ENCODE measurements at regions not wholly inside any gene's neighbourhood (a gene's known extent, or its start where the extent isn't known, plus 50 kb on each side); places are given as distances from the start of the nearest gene placed in this dataset.
A peak's percentile ranks its signal among the peaks of the same experiment; 100 is the strongest.
"Not testable (repeated sequence)": the region's sequence is repeated elsewhere in the genome, so short reads cannot be mapped to it uniquely, and the experiment has no call there.

GRCh38 chr20:55517584-55517983, 487.7 kb downstream of the CBLN4 start:
- DNase-seq: not testable (repeated sequence)

DNA sequence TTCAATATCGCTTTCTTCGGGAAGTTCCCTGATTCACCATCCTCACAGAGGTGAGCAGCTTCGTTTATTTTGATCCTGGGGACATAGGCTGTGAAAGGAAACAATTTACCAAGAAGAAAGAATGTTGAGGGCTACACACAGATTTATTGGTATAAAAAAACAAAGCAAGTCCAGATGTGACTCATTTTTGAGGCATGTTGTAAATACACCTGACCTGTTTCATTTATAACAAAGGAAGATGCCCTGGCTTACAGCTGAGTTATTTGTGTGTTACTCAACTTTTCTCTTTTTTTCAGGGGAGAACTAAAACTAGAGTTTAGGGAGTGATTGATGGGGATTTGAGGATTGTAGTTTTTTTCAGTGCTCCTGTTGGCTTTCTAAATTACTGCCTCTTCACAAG, 489.5 kb downstream of the CBLN4 start:
- DNase-seq: no peak

DNA sequence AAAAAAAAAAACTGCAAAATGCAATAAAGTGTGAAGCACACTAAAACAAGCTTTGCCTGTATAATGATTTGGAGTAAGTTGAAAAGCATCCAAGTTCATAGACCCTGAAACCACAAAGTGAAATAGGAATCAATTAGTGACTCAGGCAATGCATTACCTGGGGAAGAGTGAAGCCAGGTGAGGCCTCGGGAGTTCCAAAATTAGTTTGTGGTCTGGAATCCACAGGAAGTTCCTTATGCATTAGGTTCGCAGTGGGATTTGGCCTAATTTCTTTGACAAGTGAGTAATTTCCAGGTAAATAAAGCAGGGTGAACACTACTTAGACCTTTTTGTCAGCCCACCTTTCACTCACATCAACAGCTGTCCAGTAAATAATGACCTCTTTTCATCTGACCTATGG, 490.8 kb downstream of the CBLN4 start:
- DNase-seq: no peak

DNA sequence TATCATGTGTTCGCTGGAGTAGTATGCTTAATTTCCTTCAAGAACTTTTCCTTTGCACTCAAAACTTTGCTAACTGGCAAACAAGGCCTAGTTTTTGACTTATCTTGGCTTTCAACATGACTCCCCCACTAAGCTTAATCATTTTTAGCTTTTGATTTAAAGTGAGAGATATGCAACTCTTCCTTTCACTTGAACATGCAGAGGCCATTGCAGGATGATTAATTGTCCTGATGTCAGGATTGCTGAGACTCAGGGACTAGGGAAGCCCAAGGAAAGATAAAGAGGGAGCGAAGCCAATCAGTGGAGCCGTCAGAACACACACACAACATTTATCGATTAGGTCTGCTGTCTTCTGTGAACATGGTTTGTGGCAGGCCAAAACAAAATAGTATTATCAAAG, 491.4 kb downstream of the CBLN4 start:
- no peak for DNase-seq

GRCh38 chr20:55500130-55500529, 505.2 kb downstream of the CBLN4 start:
- DNase-seq: no peak

- DNase-seq: no peak
These were observed 516.7 kb downstream of the CBLN4 start for GRCh38 chr20:55488593-55488992.

DNA sequence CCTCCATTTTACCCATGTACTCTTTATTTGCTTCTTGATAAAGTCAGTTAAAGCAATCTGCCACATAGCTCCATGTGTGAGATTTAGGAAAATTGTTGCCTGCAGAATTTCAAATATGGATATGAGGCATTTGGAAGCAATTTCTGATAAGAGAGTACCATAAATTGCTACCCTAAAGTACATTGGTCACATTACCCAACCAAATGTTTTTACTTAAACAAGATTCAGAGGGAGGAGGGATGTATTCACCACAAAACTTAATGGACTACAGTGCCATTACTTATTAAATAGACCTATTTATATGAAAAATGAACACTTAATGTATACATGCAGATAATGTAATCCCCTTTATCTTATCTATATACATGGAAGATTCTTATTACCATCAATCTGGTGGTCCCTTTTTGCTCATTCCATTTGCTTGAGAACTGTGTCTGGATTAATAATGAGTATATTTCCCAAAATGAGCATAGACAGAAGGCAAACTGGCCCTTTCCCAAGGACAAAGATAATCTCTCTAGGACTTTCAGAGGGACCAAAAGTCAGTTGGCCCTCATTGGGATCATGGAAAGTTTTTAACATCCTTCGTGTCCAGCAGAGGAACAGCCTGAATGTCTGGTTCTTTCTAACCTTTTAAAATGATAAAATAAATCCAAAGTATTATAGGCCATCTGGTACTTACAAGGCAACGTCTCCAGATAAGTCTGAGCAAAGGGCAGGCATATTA, 526.4 kb downstream of the CBLN4 start:
- no peak for DNase-seq

- DNase-seq: no peak
These were observed 532.6 kb downstream of the CBLN4 start for GRCh38 chr20:55472704-55473103.

DNA sequence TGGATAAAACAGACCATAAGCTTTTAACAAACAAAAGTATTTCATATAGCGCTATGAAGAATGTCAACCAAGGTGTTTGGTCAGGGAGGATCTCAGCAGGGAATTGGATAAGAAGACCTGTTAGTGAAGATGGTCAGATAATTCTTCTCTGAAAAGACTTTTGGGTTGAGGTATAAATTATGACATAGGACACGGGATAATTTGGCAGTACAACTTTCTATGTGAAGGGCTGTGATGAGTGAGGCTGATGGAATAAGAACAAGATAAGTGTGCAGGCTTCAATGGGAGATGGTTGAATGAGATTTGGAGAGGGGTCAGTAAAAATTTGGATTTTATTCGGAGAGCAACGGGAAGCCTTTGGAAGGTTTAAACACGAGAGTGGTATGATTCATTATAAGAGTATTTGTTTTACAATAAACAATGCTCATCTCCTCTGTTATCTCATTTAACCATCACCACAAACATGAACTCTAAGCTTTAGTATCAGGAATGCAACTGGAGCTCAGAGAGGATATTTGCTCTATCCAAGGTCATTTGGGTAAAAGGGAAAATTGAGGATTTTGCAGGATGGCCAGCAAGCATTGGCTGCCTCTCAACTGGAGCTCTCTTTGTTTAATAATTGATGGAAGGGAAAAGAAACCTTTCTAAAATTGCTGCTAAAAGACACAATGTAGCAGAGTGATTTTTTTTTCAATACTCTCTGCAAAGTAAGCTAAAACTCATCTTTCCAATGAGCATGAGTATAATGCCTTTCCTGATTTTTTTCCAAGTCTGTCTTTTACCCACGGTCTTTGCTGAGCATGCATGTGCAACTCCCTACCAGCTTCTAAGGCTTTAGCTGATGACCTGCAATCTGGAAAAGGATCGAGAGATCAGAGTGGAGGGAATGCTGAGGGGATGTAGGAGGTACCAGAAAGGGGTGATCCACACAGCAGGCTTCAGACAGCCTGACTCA, 534.0 kb downstream of the CBLN4 start:
- DNase-seq: no peak

DNA sequence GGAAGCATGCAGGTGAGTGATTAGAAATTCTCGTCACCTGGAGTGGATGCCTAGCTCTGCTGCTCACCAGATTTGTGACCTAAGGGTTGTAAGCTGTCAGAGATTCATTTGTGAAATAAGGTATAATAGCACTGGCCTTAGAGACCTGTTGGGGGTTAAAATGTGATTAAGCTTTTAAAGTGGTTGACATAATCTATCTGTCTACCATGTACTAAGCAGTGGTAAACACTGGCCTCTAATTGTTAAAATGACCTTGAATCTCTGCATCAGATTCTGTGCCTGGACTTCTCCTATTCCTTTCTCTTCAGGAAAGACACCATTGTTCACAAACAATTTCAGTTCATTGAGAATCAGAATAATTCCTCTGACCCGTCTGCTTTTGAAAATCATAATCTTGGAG, 536.2 kb downstream of the CBLN4 start:
- no peak for DNase-seq

GRCh38 chr20:55461519-55461918, 543.8 kb downstream of the CBLN4 start:
- no peak for DNase-seq

DNA sequence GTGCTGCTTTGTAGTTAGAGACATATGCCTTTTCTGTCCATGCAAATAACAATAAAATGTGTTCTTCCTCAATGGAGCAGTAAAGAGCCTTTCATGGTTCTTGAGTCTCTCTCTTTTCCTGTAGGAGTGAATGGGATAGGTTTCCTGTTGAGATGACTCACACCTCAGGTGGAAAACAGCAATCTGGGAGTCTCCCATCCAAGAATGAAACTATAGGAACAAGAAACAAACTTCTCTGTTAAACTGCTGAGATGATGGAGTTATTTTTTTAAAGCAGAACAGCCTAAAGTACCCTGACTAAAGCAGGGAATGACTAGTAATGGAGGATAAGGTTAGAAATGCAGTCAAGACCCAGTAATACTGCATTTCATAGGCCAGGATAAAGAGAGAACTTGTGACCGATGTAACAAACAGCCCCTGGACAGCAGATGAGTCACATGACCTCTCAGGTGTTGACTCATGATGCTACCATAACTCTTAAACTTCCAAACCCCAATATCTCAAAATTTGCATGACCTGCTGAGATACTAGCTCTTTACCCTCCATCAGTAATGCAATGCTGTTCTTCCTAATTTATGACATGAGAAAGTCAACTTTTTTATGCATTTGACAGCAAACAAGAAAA, 548.9 kb downstream of the CBLN4 start:
- DNase-seq: no peak

- no peak for DNase-seq
These were observed 556.2 kb downstream of the CBLN4 start for GRCh38 chr20:55449091-55449490.

- no peak for DNase-seq
These were observed 559.0 kb downstream of the CBLN4 start for GRCh38 chr20:55446301-55446700.

GRCh38 chr20:55439070-55439469, 566.2 kb downstream of the CBLN4 start:
- DNase-seq: no peak

- no peak for DNase-seq
These were observed 567.4 kb downstream of the CBLN4 start for GRCh38 chr20:55437798-55438415.

DNA sequence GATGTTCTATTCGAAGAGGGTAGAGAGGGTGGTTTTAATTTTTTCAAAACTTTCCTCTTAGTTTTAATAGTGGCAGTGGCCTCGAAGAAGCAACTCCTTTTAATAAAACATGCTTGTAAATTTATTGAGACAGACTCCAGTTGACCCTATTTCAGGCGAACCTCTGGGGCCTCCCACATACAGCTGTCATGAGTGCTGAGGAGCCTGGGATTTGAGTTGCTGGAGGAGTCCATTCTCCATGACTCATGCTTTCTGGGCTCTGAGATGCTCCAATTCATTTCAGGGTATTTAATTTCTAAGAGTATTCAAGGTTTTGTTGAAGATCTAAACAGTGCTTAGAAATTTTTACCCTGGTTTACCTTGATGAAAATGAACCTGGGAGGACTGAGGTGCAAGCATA, 580.4 kb downstream of the CBLN4 start:
- no peak for DNase-seq

DNA sequence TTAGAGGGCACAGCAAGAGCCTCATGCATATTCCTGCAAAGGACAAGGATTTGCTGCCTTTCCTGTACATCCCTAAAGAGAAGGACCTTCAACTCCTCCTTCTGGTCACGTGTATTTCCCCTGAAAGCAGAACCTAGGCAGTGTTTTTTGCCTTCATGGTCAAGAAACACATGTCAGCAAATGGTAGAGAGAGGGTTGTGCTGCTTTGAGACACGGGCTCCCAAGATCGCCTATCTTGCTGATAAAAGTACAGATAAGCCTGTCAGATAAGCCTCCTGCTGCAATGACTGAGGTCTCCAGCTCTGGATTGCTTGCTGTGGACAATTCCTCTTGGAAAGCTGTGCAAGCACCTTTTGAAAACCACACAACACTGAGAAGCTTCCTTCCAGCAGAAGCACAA, 580.8 kb downstream of the CBLN4 start:
- no peak for DNase-seq

GRCh38 chr20:55417836-55418235, 587.5 kb downstream of the CBLN4 start:
- DNase-seq: no peak

DNA sequence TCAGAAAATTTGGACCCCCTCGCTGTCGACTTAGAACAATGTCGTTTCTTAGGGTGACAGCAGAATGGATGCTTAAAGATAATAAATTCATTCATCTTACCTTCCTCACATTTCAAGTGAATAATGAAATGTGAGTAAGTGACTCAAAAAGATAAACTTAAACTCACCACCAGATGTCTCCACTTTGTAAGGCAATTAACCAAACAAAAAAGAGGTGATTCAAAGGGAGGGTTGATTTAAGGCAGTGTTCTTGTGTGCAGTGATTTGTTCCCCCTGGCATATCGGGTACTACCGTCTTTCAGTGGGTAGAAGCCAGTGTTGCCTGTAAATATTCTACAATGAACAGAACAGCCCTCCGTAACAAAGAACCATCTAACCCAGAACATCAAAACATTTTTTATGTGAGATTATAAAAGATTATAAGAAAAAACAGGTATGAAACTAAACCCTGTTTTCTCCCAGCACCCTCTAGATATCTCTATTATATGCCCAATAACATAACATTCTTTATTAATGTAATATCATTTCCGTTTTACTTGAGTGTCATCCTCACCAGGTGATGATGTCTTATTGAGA, 589.7 kb downstream of the CBLN4 start:
- DNase-seq: peak; percentile 25

- DNase-seq: not testable (repeated sequence)
These were observed 592.8 kb downstream of the CBLN4 start for GRCh38 chr20:55412508-55412907.

- no peak for DNase-seq
These were observed 598.4 kb downstream of the CBLN4 start for GRCh38 chr20:55406891-55407290.

GRCh38 chr20:55394592-55394991, 610.7 kb downstream of the CBLN4 start:
- DNase-seq: no peak

Measured in NCI-H774 (cell line).